ENCODE measurements at regions not wholly inside any gene's neighbourhood (a gene's known extent, or its start where the extent isn't known, plus 50 kb on each side); places are given as distances from the start of the nearest gene placed in this dataset.
"Not testable (repeated sequence)": the region's sequence is repeated elsewhere in the genome, so short reads cannot be mapped to it uniquely, and the experiment has no call there.

DNA sequence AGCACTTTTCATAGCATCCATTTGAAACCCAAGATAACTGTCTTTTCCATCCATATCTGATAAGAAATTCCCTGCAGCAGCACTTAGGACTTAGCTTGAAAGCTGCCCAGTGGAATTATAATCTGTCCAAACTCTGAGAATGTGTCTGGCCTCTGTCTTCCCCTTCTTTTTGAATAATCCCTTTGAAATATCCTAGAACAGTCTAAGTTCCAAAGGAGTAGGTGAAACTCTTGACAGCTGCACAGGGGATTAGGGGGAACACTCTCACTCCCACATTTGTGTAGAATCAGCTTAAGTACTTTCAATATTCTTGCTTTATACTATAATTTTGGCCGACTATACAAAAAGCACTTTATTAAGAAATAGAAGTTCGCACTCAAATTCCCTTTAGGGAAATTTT is 157.7 kb downstream of the PAPSS1 start:
- no peak for DNase-seq

GRCh38 chr4:107561481-107561880 is 158.6 kb downstream of the PAPSS1 start:
- DNase-seq: no peak

DNA sequence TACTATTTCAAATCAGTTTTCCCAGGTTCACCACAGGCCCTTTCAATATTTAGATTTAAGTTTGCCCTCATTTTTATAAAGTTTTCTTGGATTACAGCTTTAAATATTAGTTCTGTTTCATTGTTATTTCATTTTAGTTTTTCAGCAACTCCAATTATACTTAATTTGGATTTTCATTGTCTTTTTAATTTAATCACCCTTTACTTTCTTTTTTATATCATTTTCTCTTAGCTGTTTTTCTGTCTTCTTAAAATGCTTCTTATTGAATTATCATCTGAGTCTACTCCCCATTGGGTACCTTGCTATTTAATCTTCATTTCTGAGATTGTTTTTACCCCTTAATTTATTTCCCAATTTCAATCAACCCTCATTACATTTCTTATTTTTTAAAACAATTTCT is 160.4 kb downstream of the PAPSS1 start:
- no peak for DNase-seq

DNA sequence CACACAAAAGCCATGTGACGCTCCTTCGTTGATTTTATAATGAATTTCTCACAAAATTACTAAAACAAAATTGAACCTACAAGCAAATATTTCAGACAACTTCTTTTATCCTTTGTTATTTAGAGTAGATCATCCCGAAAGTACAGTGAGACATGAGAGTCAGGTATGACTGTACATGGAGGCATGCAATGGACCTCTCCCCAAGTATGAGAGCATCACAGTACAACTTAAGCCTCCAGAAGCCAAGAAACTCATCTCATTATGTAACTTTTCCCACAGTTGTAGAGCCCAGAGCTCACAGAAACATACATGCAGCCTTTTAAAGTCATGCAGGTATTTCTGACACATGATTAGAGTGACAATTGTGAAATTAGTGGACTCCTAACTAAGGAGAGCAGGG is 167.7 kb downstream of the PAPSS1 start:
- DNase-seq: no peak

DNA sequence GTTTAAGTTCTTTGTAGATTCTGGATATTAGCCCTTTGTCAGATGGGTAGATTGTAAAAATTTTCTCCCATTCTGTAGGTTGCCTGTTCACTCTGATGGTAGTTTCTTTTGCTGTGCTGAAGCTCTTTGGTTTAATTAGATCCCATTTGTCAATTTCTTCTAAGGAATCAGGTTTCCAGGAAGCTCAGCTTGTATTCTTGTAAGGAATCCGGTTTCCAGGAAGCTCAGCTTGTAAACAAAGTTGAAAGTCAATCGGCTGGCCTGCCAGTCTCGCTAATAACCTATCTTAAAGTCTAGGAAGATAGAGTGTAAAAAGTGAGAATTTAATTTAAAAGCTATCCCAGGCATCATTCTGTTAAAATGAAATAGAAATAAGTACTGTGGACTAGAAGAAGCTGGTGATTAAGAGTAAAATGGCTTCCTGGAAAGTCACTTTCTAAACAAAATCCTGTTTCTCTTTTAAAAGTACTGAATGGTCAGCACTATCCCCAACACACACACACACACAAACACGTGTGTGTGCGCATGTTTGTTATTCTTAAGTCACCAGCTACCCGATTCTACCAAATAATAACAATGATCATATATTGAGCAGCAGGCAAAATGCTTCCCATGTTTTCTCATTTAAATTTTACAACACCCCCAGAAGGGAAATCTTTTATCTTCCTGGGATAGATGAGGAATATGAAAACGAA is 171.7 kb downstream of the PAPSS1 start:
- no peak for DNase-seq

- DNase-seq: no peak
These were observed 173.4 kb downstream of the PAPSS1 start for GRCh38 chr4:107546638-107547037.

DNA sequence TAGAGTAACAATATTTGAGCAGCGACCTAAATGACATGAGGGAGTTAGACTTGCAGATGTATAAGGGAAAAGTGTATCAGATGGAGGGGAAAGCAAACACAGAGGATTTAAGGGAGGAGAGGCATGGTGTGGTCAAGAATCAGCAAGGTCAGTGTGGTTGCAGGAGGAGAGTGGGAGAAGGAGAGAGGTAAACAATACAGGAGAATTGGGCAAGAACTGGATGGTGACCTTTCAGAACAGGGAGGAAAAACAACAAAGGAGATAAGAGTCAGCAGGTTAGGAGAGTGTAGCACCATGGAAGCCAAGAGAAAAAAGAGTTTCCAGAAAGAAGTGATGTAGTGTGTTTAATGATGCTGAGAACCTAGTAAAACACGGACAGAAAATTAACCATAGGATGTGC is 178.5 kb downstream of the PAPSS1 start:
- no peak for DNase-seq

- DNase-seq: no peak
These were observed 188.1 kb downstream of the PAPSS1 start for GRCh38 chr4:107531927-107532326.

DNA sequence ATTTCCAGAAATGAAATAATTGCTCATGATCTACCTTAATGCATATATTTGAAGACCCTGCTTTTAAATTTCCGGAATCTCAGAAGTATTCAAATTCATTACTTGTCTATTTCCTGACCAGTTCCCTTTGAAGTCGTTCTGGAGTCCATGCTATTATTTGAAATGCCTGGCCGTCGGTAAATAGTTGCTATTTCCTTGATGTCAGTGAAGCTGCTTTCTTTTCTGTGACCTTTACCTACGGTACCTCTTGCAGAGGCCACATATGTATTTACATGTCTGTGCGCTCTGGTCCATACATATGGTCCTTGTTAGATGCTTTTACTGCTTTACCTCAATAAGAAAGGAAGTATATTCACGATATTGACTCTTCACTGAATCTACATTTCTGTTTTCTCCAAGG is 199.7 kb downstream of the PAPSS1 start:
- DNase-seq: no peak

GRCh38 chr4:107519053-107519452 is 201.0 kb downstream of the PAPSS1 start:
- DNase-seq: no peak

DNA sequence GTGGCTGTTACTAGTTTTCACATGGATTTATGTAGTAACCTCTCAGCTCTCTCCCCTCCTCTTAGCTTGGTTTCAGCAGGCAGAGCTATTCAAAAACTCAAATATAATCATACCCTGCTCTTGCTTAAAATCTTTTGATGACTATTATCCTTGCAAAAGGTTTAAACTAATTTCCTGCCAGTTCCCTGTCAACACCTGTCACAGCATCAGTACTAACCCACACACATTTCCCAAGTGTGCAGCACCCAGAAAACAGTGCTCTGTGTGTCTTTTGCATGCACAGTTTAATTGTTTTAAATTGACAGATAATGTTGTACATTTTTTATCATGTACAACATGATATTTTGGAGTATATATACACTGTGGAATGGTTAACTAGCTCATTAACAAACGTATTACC is 202.0 kb downstream of the PAPSS1 start:
- no peak for DNase-seq

- no peak for DNase-seq
These were observed 207.5 kb downstream of the PAPSS1 start for GRCh38 chr4:107512549-107512948.

- DNase-seq: no peak
These were observed 210.4 kb downstream of the PAPSS1 start for GRCh38 chr4:107509615-107510014.

- DNase-seq: no peak
These were observed 219.5 kb downstream of the PAPSS1 start for GRCh38 chr4:107500551-107500950.

DNA sequence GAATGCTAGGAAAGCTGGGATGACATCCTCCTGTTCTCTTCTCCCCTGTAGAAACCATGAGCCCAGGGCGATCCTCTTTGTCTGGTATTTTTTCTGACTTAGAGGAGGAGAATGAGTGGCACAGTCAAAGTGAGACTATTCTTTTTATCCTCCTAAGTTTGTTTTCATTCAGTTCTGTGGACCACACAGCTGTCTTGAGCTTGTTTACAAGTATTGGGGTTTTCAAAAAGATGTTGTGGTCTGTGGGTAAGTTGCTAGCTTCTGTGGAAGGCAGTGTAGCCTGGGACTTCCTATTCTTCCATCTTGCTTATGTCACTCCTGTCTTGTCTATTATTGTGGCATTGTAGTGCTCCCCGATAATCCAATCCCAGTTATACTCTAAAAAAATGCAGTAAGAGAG is 223.0 kb downstream of the PAPSS1 start:
- no peak for DNase-seq

DNA sequence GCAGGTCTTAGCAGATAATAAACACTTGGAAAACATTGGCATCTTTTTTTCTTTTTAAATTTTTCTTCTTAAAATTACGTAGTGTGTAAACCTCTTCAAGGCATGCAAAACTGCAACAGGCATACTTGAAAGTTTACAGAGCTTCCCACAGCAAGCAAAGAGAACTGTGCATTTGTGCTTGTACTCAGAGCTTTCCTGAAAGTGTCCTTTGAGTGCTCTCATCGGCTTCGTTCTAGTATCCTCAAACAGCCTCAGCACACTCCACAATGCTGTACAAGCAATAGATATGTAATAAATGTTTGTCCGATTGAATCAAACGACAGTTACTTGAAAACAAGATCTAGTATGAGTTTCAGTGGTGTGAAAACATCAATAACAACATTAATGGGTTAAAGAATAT is 227.5 kb downstream of the PAPSS1 start:
- no peak for DNase-seq

- no peak for DNase-seq
These were observed 229.9 kb downstream of the PAPSS1 start for GRCh38 chr4:107490116-107490515.

DNA sequence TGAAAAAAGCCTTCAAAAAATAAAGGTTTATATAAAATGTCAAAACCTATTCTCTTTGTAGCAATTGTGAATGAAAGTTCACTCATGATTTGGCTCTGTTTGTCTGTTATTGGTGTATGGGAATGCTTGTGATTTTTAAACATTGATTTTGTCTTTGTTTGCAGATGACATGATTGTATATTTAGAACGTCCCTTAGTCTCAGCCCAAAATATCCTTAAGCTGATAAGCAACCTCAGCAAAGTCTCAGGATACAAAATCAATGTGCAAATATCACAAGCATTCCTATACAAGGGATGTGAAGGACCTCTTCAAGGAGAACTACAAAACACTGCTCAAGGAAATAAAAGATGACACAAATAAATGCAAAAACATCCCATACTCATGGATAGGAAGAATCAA is 236.4 kb downstream of the PAPSS1 start:
- DNase-seq: not testable (repeated sequence)

DNA sequence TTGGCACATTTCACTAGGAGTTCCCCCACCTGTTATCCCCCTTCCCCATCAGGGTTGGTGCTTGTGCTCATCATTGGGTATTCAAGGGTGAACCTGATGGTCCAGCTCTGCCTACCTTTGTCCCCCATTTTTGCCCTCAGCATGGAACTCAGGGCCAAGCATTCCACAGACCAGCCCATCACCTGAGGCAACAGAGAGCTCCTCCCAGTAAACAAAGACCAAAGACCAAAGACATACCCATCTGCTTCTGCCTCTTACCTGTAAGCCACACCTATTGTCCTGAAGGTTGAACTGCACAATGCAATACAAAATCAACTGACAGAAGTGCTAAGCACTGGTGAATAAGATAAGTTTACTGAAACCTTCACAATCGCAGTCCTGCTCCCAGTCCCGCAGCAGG is 237.5 kb downstream of the PAPSS1 start:
- DNase-seq: no peak

- no peak for DNase-seq
These were observed 241.6 kb downstream of the PAPSS1 start for GRCh38 chr4:107478327-107478980.

- no peak for DNase-seq
These were observed 246.9 kb downstream of the PAPSS1 start for GRCh38 chr4:107473126-107473525.

DNA sequence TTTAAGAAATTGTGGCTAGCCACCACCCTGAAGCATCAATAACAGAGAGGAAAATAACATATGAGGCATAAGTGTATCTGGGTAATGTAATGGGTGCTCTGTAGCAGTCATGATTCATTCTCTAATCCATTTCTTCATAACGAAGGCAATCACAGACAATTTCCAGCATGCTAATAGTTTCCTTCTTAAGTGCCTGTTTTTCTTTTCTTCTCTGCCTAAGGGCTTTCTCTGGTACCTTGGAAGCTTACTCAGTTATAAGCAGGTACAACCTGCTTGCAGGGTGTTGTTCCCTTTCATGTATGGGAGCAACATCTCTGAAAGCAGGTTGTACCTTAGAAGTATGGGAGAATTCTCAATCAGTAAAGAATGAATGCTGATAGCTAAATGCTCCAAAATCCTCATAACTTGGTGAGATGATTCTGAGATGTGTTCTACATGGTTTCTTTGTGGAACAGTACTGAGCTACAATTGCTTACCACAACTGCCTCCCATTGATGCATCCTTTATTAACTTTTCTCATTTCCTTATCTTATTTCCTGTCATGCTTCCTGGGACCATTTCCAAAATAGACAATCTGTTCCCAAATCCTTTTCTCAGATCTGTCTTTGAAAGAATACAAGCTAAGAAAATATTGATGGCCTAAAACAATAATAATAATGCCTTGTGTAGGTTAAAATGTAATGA is 247.6 kb downstream of the PAPSS1 start:
- DNase-seq: no peak

- DNase-seq: no peak
These were observed 249.9 kb downstream of the PAPSS1 start for GRCh38 chr4:107470173-107470572.

DNA sequence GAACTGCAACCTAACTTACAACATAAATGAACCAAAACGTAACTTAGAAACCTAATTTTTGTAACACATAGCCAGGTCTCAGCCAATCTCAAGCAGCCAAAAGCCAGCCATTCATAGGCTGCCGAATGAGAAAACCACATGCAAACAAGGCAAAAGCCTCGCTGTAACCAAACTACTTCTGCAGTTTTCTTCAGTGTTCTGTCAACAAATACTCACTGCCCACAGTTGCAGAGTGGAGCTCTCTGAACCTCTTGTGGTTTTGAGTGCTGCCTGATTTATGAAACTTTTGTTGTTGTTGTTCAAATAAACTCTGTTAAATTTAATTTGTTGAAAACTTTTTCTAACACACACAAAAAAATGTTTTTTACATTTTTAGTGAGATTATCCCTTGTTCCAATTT is 251.2 kb downstream of the PAPSS1 start:
- DNase-seq: no peak

All from cerebellar nuclear complex (tissue), 1 donor.